Liver (tissue), 8 donors: ENCODE measurements at regions not wholly inside any gene's neighbourhood (a gene's known extent, or its start where the extent isn't known, plus 50 kb on each side); places are given as distances from the start of the nearest gene placed in this dataset.

Experiments used
- DNase-seq: peaks from one replicate; pipeline ENCODE4 v3.0.0-alpha.2; 2017; ENCODE audit warnings: low spot score
- H3K27ac ChIP-seq, 2 donors: one replicate each; pipeline ENCODE4 v1.7.0; 2013; ENCODE audit warnings: inconsistent platforms in 2 of 2, low read length in 2 of 2, control low read depth in 1 of 2, low read depth in 1 of 2, mild to moderate bottlenecking in 1 of 2
- H3K27me3 ChIP-seq, 4 donors: one replicate each; pipeline versions ENCODE4 v1.6.1 to v1.7.0; 2013; ENCODE audit warnings: low read length in 3 of 4, inconsistent platforms in 1 of 4, mild to moderate bottlenecking in 1 of 4, moderate library complexity in 1 of 4; ENCODE audit not compliant: control insufficient read depth in 4 of 4, insufficient read depth in 4 of 4
- H3K36me3 ChIP-seq, 4 donors: one replicate each; pipeline versions ENCODE4 v1.6.1 to v1.7.0; 2013; ENCODE audit warnings: low read length in 3 of 4, mild to moderate bottlenecking in 3 of 4, low read depth in 1 of 4, moderate library complexity in 1 of 4; ENCODE audit not compliant: control insufficient read depth in 4 of 4, insufficient read depth in 3 of 4
- H3K4me1 ChIP-seq, 4 donors: one replicate each; pipeline versions ENCODE4 v1.6.1 to v1.7.0; 2013; ENCODE audit warnings: low read length in 3 of 4, mild to moderate bottlenecking in 3 of 4, moderate library complexity in 1 of 4; ENCODE audit not compliant: control insufficient read depth in 4 of 4, insufficient read depth in 4 of 4
- H3K4me3 ChIP-seq, 3 donors: one replicate each; pipeline versions ENCODE4 v1.6.1 to v1.7.0; 2013; ENCODE audit warnings: low read length in 3 of 3, control low read depth in 1 of 3, low read depth in 1 of 3, mild to moderate bottlenecking in 1 of 3
- H3K9ac ChIP-seq, 2 donors: one replicate each; pipeline ENCODE4 v1.7.0; 2013; ENCODE audit warnings: low read length in 2 of 2, mild to moderate bottlenecking in 2 of 2, moderate library complexity in 2 of 2, control low read depth in 1 of 2, low read depth in 1 of 2
- H3K9me3 ChIP-seq, 4 donors: one replicate each; pipeline versions ENCODE4 v1.6.1 to v1.7.0; 2013; ENCODE audit warnings: low read length in 3 of 4; ENCODE audit not compliant: control insufficient read depth in 4 of 4
- ATF3 ChIP-seq: IDR thresholded peaks from 2 replicates; pipeline ENCODE4 v1.6.1; 2016; ENCODE audit warnings: antibody characterized with exemption
- CTCF ChIP-seq: fragments of 150-350 bp; IDR thresholded peaks from 2 replicates; pipeline ENCODE4 v1.5.1; 2017; ENCODE audit warnings: improper control_type of control experiment, low read depth, low read length; ENCODE audit not compliant: missing input control
- EGR1 ChIP-seq, 2 donors: IDR thresholded peaks; 2 replicates each; pipeline ENCODE4 v1.6.1; 2016 to 2018; ENCODE audit warnings: antibody characterized with exemption in 2 of 2, low read depth in 2 of 2
- FOXA2 ChIP-seq: IDR thresholded peaks from 2 replicates; pipeline ENCODE4 v1.6.1; 2016; ENCODE audit warnings: antibody characterized with exemption
- GABPA ChIP-seq, 2 donors: IDR thresholded peaks in 1 of 2; conservative IDR thresholded peaks in 1 of 2; 2 replicates each; pipeline ENCODE4 v1.6.1; 2016; ENCODE audit warnings: antibody characterized with exemption in 2 of 2, mild to moderate bottlenecking in 1 of 2, moderate library complexity in 1 of 2
- HNF4A ChIP-seq, 2 donors: conservative IDR thresholded peaks; 2 replicates each; pipeline ENCODE4 v1.6.1; 2016; ENCODE audit warnings: antibody characterized with exemption in 2 of 2, mild to moderate bottlenecking in 2 of 2
- HNF4G ChIP-seq: IDR thresholded peaks from 2 replicates; pipeline ENCODE4 v1.6.1; 2016; ENCODE audit warnings: antibody characterized with exemption
- JUND ChIP-seq, 2 donors: IDR thresholded peaks; 2 replicates each; pipeline ENCODE4 v1.6.1; 2016; ENCODE audit warnings: antibody characterized with exemption in 2 of 2
- MAX ChIP-seq: IDR thresholded peaks from 2 replicates; pipeline ENCODE4 v1.6.1; 2016; ENCODE audit warnings: antibody characterized with exemption
- NR2F2 ChIP-seq: IDR thresholded peaks from 2 replicates; pipeline ENCODE4 v1.6.1; 2016; ENCODE audit warnings: antibody characterized with exemption
- RAD21 ChIP-seq, 2 donors: IDR thresholded peaks; 2 replicates each; pipeline ENCODE4 v1.6.1; 2016; ENCODE audit warnings: antibody characterized with exemption in 2 of 2, mild to moderate bottlenecking in 2 of 2
- RXRA ChIP-seq, 2 donors: IDR thresholded peaks; 2 replicates each; pipeline ENCODE4 v1.6.1; 2017 to 2018; ENCODE audit warnings: antibody characterized with exemption in 2 of 2, mild to moderate bottlenecking in 1 of 2
- SP1 ChIP-seq: IDR thresholded peaks from 2 replicates; pipeline ENCODE4 v1.6.1; 2018; ENCODE audit warnings: antibody characterized with exemption, mild to moderate bottlenecking
- TAF1 ChIP-seq: conservative IDR thresholded peaks from 2 replicates; pipeline ENCODE4 v1.6.1; 2016; ENCODE audit warnings: antibody characterized with exemption, mild to moderate bottlenecking
- YY1 ChIP-seq: IDR thresholded peaks from 2 replicates; pipeline ENCODE4 v1.6.1; 2016; ENCODE audit warnings: antibody characterized with exemption, mild to moderate bottlenecking
- ZBTB33 ChIP-seq: IDR thresholded peaks from 2 replicates; pipeline ENCODE4 v1.6.1; 2016; ENCODE audit warnings: antibody characterized with exemption
- WGBS: extraction: QIAGEN DNeasy Blood & Tissue Kit; methylation state at CpG from one replicate; pipeline ENCODE4 v1.1.7; 2013; 5-methylcytosine and 5-hydroxymethylcytosine counted together
- donor health status: healthy.
- donor health status: healthy.
- donor health status: healthy.
- donor health status: healthy.
- donor health status: healthy.

DNA sequence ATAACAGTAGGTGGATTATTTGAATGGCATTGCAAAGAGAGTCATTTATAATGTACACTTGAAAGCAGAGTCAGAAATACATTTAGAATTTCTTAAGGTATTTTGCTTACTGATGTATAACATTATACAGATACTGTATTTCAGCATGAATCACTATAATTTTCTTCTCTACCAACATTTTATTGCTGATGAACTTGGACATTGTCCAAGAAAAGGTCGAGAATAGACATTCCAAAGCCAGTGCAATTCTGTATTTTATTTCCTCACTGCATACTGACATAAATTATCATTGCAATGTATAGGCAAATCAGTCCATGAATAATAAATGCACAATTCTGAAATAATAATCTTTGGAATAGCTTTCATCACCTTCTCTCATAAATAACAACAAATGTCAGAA, 1420.0 kb upstream of the EYS start:
- TF ChIP-seq ZBTB33 (no peak), NR2F2 (no peak), MAX (no peak), EGR1 (IDR thresholded peaks at IDR 0.05; ENCODE audit: low read depth in 2 of 2) (no peak), CTCF (no peak), SP1 (no peak), TAF1 (no peak), RAD21 (IDR thresholded peaks at IDR 0.05) (no peak), GABPA (IDR thresholded peaks at IDR 0.05 in 1 of 2, conservative IDR thresholded peaks at IDR 0.05 in 1 of 2) (no peak), JUND (IDR thresholded peaks at IDR 0.05) (no peak), FOXA2 (no peak), ATF3 (no peak), HNF4A (conservative IDR thresholded peaks at IDR 0.05) (no peak), RXRA (IDR thresholded peaks at IDR 0.05) (no peak), YY1 (no peak), HNF4G (no peak)
- Histone ChIP-seq H3K27me3 (peaks cover 0 to 3% (median 0%) of the 10 kb centered on the region in 4 donors), H3K9ac (no peak overlapping the region), H3K4me3 (no peak overlapping the region), H3K27ac (no peak overlapping the region), H3K36me3 (no peaks in the 10 kb centered on the region), H3K9me3 (no peaks in the 10 kb centered on the region), H3K4me1 (no peaks in the 10 kb centered on the region)
- 30% methylated on average over 1 of the region's 1 CpG for WGBS
- DNase-seq = no peak

GRCh38 chr6:67121115-67121514, 1414.1 kb upstream of the EYS start:
- Histone ChIP-seq H3K4me3 (no peak overlapping the region), H3K27ac (no peak overlapping the region), H3K27me3 (no peaks in the 10 kb centered on the region), H3K9ac (no peak overlapping the region), H3K36me3 (no peaks in the 10 kb centered on the region), H3K9me3 (no peaks in the 10 kb centered on the region), H3K4me1 (no peaks in the 10 kb centered on the region)
- WGBS = 83% methylated on average over 3 of the region's 3 CpGs
- TF ChIP-seq EGR1 (IDR thresholded peaks at IDR 0.05; ENCODE audit: low read depth in 2 of 2) (no peak), YY1 (no peak), HNF4A (conservative IDR thresholded peaks at IDR 0.05) (no peak), FOXA2 (no peak), ZBTB33 (no peak), CTCF (no peak), TAF1 (no peak)
- DNase-seq = no peak
